Esophagus muscularis mucosa (tissue), 4 donors: ENCODE measurements at regions not wholly inside any gene's neighbourhood (a gene's known extent, or its start where the extent isn't known, plus 50 kb on each side); places are given as distances from the start of the nearest gene placed in this dataset.

Experiments
- DNase-seq: peaks from one replicate; pipeline ENCODE4 v3.0.0-alpha.2; 2017; ENCODE audit errors: extremely low spot score
- H3K27ac ChIP-seq, 4 donors: fragments of 200-600 bp; sonication (generic); replicated peaks in 1 of 4; 1 replicate in 3 of 4; 2 replicates in 1 of 4; pipeline ENCODE4 v1.5.1; 2016 to 2019; ENCODE audit warnings: mild to moderate bottlenecking in 1 of 4
- H3K27me3 ChIP-seq, 4 donors: fragments of 200-600 bp; sonication (generic); one replicate each; pipeline versions ENCODE4 v1.5.1 to v1.6.0; 2016 to 2019
- H3K36me3 ChIP-seq, 4 donors: fragments of 200-600 bp; sonication (generic); one replicate each; pipeline ENCODE4 v1.5.1; 2016 to 2019
- H3K4me1 ChIP-seq, 4 donors: fragments of 200-600 bp; sonication (generic); one replicate each; pipeline ENCODE4 v1.5.1; 2016 to 2019
- H3K4me3 ChIP-seq, 4 donors: fragments of 200-600 bp; sonication (generic); 1 replicate in 2 of 4; 2 replicates in 2 of 4; pipeline ENCODE4 v1.5.1; 2016 to 2019; ENCODE audit warnings: mild to moderate bottlenecking in 4 of 4, moderate library complexity in 1 of 4
- H3K9me3 ChIP-seq, 4 donors: fragments of 200-600 bp; sonication (generic); 1 replicate in 3 of 4; 2 replicates in 1 of 4; pipeline ENCODE4 v1.5.1; 2016 to 2019
- CTCF ChIP-seq, 3 experiments: fragments of 200-600 bp in 2 of 3; fragments of 450-650 bp in 1 of 3; sonication (generic) in 2 of 3; IDR thresholded peaks; one replicate each; pipeline ENCODE4 v1.5.1; 2017 to 2019; ENCODE audit warnings: antibody characterized with exemption in 3 of 3, mild to moderate bottlenecking in 2 of 3, moderate library complexity in 1 of 3
- EP300 ChIP-seq: sonication (generic); formaldehyde crosslinking; IDR thresholded peaks from one replicate; pipeline ENCODE4 v1.6.1; 2017; ENCODE audit warnings: antibody characterized with exemption
- POLR2A ChIP-seq: fragments of 450-650 bp; IDR thresholded peaks from one replicate; pipeline ENCODE4 v1.6.1; 2017; ENCODE audit warnings: antibody characterized with exemption, moderate library complexity, mild to moderate bottlenecking, low read depth
- POLR2AphosphoS5 ChIP-seq, 2 donors: sonication (generic); formaldehyde crosslinking; IDR thresholded peaks; one replicate each; pipeline ENCODE4 v1.6.1; 2017; ENCODE audit warnings: antibody characterized with exemption in 2 of 2
- WGBS: methylation state at CpG from one replicate; pipeline ENCODE4 v1.1.5; 2018; 5-methylcytosine and 5-hydroxymethylcytosine counted together
- intact Hi-C: fragments of 100-400 bp; cut with DNase I; formaldehyde crosslinking; loops from one replicate; pipeline ENCODE4 v1.15.1; 2023

- peak overlapping the region; percentile 8 to 52 (median 45) for H3K27ac ChIP-seq
- no peak for DNase-seq
- TF ChIP-seq EP300 (no peak), POLR2AphosphoS5 (IDR thresholded peaks at IDR 0.05) (peak; percentile 25 to 32), CTCF (IDR thresholded peaks at IDR 0.05) (peak; percentile 53 to 61 (median 57)), POLR2A (no peak)
Observed at GRCh38 chr17:68777243-68777855, 176.2 kb upstream of the FAM20A start.

GRCh38 chr17:68776451-68776850 is 175.3 kb upstream of the FAM20A start:
- Histone ChIP-seq H3K36me3 (no peaks in the 10 kb centered on the region), H3K9me3 (no peaks in the 10 kb centered on the region), H3K4me3 (no peak overlapping the region), H3K27ac (peak overlapping the region; percentile 8 to 52 (median 45)), H3K4me1 (peaks cover 10 to 35% (median 28%) of the 10 kb centered on the region in 4 donors), H3K27me3 (no peaks in the 10 kb centered on the region)
- no peak for DNase-seq
- intact Hi-C loops, result loop anchor here (5.0 kb wide), 2 partner anchors 196 to 471 kb away; no protein-coding TSS in a partner anchor
- WGBS, result 83% methylated on average over 3 of the region's 3 CpGs
- TF ChIP-seq POLR2AphosphoS5 (IDR thresholded peaks at IDR 0.05) (no peak), POLR2A (no peak), EP300 (no peak), CTCF (IDR thresholded peaks at IDR 0.05) (no peak)

More at GRCh38 chr17:68777243-68777855, 176.2 kb upstream of the FAM20A start:
- intact Hi-C loops, result loop anchor here (5.0 kb wide), 2 partner anchors 195 to 470 kb away; no protein-coding TSS in a partner anchor
- Histone ChIP-seq H3K4me1 (peaks cover 10 to 30% (median 26%) of the 10 kb centered on the region in 4 donors), H3K27me3 (no peaks in the 10 kb centered on the region), H3K36me3 (no peaks in the 10 kb centered on the region), H3K9me3 (no peaks in the 10 kb centered on the region), H3K4me3 (no peak overlapping the region)
- 25% methylated on average over 5 of the region's 5 CpGs for WGBS

- 94% methylated on average over 2 of the region's 2 CpGs for WGBS
Observed at GRCh38 chr17:68775969-68776368, 174.8 kb upstream of the FAM20A start.

GRCh38 chr17:68775318-68775717 is 174.2 kb upstream of the FAM20A start:
- no peak for TF ChIP-seq CTCF (IDR thresholded peaks at IDR 0.05)
- no peak for TF ChIP-seq POLR2A
- TF ChIP-seq EP300, result no peak
- TF ChIP-seq POLR2AphosphoS5 (IDR thresholded peaks at IDR 0.05), result no peak
- H3K27ac ChIP-seq, result peak overlapping the region; percentile 28 to 52 (median 43)

More at GRCh38 chr17:68775969-68776368, 174.8 kb upstream of the FAM20A start:
- no peak for DNase-seq
- TF ChIP-seq POLR2AphosphoS5 (IDR thresholded peaks at IDR 0.05) (no peak), POLR2A (no peak), CTCF (IDR thresholded peaks at IDR 0.05) (no peak), EP300 (no peak)
- intact Hi-C loops, result loop anchor here (5.0 kb wide), 2 partner anchors 196 to 471 kb away; no protein-coding TSS in a partner anchor
- H3K4me1 ChIP-seq, result peaks cover 10 to 35% (median 28%) of the 10 kb centered on the region in 4 donors
- H3K27me3 ChIP-seq, result no peaks in the 10 kb centered on the region
- H3K36me3 ChIP-seq, result no peaks in the 10 kb centered on the region
- peak overlapping the region; percentile 8 to 52 (median 45) for H3K27ac ChIP-seq
- no peak overlapping the region for H3K4me3 ChIP-seq
- no peaks in the 10 kb centered on the region for H3K9me3 ChIP-seq

More at GRCh38 chr17:68775318-68775717, 174.2 kb upstream of the FAM20A start:
- H3K4me1 ChIP-seq, result peaks cover 10 to 35% (median 28%) of the 10 kb centered on the region in 4 donors
- no peak overlapping the region for H3K4me3 ChIP-seq
- no peaks in the 10 kb centered on the region for H3K36me3 ChIP-seq
- intact Hi-C loops, result loop anchor here (5.0 kb wide), 2 partner anchors 197 to 472 kb away; no protein-coding TSS in a partner anchor
- no peaks in the 10 kb centered on the region for H3K27me3 ChIP-seq
- DNase-seq, result no peak
- no peaks in the 10 kb centered on the region for H3K9me3 ChIP-seq
